ENCODE measurements at regions not wholly inside any gene's neighbourhood (a gene's known extent, or its start where the extent isn't known, plus 50 kb on each side); places are given as distances from the start of the nearest gene placed in this dataset.

- no peak for DNase-seq (ENCODE audit: low spot score)
- TF ChIP-seq, protein P1, sequence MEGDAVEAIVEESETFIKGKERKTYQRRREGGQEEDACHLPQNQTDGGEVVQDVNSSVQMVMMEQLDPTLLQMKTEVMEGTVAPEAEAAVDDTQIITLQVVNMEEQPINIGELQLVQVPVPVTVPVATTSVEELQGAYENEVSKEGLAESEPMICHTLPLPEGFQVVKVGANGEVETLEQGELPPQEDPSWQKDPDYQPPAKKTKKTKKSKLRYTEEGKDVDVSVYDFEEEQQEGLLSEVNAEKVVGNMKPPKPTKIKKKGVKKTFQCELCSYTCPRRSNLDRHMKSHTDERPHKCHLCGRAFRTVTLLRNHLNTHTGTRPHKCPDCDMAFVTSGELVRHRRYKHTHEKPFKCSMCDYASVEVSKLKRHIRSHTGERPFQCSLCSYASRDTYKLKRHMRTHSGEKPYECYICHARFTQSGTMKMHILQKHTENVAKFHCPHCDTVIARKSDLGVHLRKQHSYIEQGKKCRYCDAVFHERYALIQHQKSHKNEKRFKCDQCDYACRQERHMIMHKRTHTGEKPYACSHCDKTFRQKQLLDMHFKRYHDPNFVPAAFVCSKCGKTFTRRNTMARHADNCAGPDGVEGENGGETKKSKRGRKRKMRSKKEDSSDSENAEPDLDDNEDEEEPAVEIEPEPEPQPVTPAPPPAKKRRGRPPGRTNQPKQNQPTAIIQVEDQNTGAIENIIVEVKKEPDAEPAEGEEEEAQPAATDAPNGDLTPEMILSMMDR (IDR thresholded peaks at IDR 0.05; ENCODE audit: extremely low read depth, missing control alignments): no peak
These were observed 58.7 kb upstream of the KIRREL3 start for GRCh38 chr11:127059286-127059685.

- no peak for DNase-seq (ENCODE audit: low spot score)
- TF ChIP-seq, protein P1 (IDR thresholded peaks at IDR 0.05; ENCODE audit: extremely low read depth, missing control alignments): no peak
These were observed 58.0 kb upstream of the KIRREL3 start for GRCh38 chr11:127058524-127058923.

DNA sequence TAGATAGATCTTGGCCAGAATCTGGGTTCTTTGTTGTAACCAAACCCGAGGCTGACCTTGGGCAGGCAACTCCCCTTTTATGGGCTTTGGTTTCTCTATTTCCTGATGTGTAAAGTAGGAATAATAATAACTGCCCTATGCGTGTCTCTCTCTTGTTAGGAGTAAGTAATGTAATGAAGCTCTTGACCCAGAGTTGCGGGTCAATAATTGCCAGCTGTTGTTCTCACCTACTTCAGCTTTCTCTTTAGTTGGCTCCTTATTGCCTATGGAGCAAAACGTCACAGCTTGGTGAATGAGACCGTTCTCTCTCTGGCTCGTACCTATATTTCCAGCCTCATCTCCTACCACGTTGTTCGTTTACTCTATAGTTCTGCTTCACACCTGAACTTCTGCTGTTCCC is 56.6 kb upstream of the KIRREL3 start:
- no peak for DNase-seq (ENCODE audit: low spot score)
- TF ChIP-seq, protein P1 (IDR thresholded peaks at IDR 0.05; ENCODE audit: extremely low read depth, missing control alignments): no peak

GRCh38 chr11:127056338-127056971 is 55.9 kb upstream of the KIRREL3 start:
- DNase-seq (ENCODE audit: low spot score): no peak

DNA sequence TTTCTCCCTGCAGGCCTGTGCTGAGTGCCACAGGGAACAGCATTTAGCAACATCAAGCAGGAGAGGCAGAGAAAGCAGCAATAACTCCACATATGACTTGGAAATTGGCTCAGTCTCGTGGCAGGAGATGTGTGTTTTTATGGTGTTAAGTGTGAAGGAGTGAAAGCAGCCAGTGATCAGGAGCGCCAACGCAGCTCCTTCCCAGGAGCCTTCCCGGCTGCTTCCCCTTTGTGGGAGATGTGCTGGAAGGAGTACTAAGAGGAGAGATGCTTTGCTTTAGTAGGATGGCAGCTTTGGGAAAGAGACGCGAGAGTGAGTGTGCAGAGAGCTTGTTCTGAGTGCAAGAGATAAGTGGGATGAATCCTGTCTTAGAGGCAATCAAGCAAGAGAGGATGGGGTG is 54.7 kb upstream of the KIRREL3 start:
- no peak for DNase-seq (ENCODE audit: low spot score)
- TF ChIP-seq, protein P1 (IDR thresholded peaks at IDR 0.05; ENCODE audit: extremely low read depth, missing control alignments): no peak

More at GRCh38 chr11:127056338-127056971, 55.9 kb upstream of the KIRREL3 start:
- TF ChIP-seq, protein P1 (IDR thresholded peaks at IDR 0.05; ENCODE audit: extremely low read depth, missing control alignments): no peak

GRCh38 chr11:127054153-127054552 is 53.6 kb upstream of the KIRREL3 start:
- no peak for DNase-seq (ENCODE audit: low spot score)
- TF ChIP-seq, protein P1 (IDR thresholded peaks at IDR 0.05; ENCODE audit: extremely low read depth, missing control alignments): no peak

DNA sequence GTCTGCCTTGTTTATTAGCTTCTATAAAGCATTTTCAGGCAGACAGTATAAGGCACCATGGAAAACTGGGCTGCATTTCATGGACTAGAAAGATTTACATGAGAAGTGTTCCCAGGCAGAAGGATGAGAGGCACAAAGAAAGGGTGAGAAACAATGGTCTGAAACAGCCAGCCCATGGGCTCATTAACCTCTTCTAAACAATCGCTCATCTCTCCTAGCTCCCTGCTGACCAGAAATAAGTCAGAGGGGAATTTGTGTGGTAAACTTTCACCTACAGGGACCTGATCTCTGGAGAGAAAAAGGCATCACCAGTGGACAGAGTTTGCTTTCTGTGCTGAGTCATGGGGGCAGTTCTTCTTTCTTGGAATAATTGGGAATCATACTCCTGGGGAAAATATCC is 51.8 kb upstream of the KIRREL3 start:
- no peak for DNase-seq (ENCODE audit: low spot score)
- TF ChIP-seq, protein P1 (IDR thresholded peaks at IDR 0.05; ENCODE audit: extremely low read depth, missing control alignments): no peak

Measured in GM20000 (cell line).